HG03442 (cell line): ENCODE measurements at regions not wholly inside any gene's neighbourhood (a gene's known extent, or its start where the extent isn't known, plus 50 kb on each side); places are given as distances from the start of the nearest gene placed in this dataset.

Source experiments
- ATAC-seq: cut with Tn5 transposase; IDR thresholded peaks from one replicate; pipeline ENCODE4 v1.9.1; 2021; ENCODE audit warnings: mild to moderate bottlenecking, moderate library complexity; ENCODE audit not compliant: unreplicated experiment

- ATAC-seq: no peak
Observed at GRCh38 chr9:1462626-1463308, 412.6 kb downstream of the DMRT2 start.

- peak; percentile 95 for ATAC-seq
Observed at GRCh38 chr9:1469996-1470395, 419.8 kb downstream of the DMRT2 start.

GRCh38 chr9:1473956-1474634 is 423.9 kb downstream of the DMRT2 start:
- ATAC-seq: no peak

- ATAC-seq: no peak
Observed at GRCh38 chr9:1474671-1475070, 424.5 kb downstream of the DMRT2 start.

- peak; percentile 89 for ATAC-seq
Observed at GRCh38 chr9:1490341-1491232, 440.4 kb downstream of the DMRT2 start.

GRCh38 chr9:1492156-1492555 is 442.0 kb downstream of the DMRT2 start:
- ATAC-seq: no peak

- no peak for ATAC-seq
Observed at GRCh38 chr9:1495282-1496030, 445.3 kb downstream of the DMRT2 start.

GRCh38 chr9:1505489-1505888 is 455.3 kb downstream of the DMRT2 start:
- ATAC-seq: no peak

- ATAC-seq: no peak
Observed at GRCh38 chr9:1510712-1511111, 460.6 kb downstream of the DMRT2 start.

GRCh38 chr9:1513105-1513504 is 462.9 kb downstream of the DMRT2 start:
- ATAC-seq: no peak

- no peak for ATAC-seq
Observed at GRCh38 chr9:1514250-1514649, 464.1 kb downstream of the DMRT2 start.

GRCh38 chr9:1514776-1515363 is 464.7 kb downstream of the DMRT2 start:
- ATAC-seq: no peak

- ATAC-seq: no peak
Observed at GRCh38 chr9:1515557-1515956, 465.4 kb downstream of the DMRT2 start.

- no peak for ATAC-seq
Observed at GRCh38 chr9:1521547-1521946, 471.4 kb downstream of the DMRT2 start.

GRCh38 chr9:1522219-1522767 is 472.1 kb downstream of the DMRT2 start:
- ATAC-seq: peak; percentile 67

- no peak for ATAC-seq
Observed at GRCh38 chr9:1528456-1528855, 478.3 kb downstream of the DMRT2 start.

- ATAC-seq: no peak
Observed at GRCh38 chr9:1530696-1531095, 480.5 kb downstream of the DMRT2 start.

GRCh38 chr9:1531424-1531823 is 481.3 kb downstream of the DMRT2 start:
- ATAC-seq: no peak

- ATAC-seq: no peak
Observed at GRCh38 chr9:1532171-1532570, 482.0 kb downstream of the DMRT2 start.

- ATAC-seq: no peak
Observed at GRCh38 chr9:1535051-1535450, 480.1 kb upstream of the SMARCA2 start.
